ENCODE measurements at regions not wholly inside any gene's neighbourhood (a gene's known extent, or its start where the extent isn't known, plus 50 kb on each side); places are given as distances from the start of the nearest gene placed in this dataset.

DNA sequence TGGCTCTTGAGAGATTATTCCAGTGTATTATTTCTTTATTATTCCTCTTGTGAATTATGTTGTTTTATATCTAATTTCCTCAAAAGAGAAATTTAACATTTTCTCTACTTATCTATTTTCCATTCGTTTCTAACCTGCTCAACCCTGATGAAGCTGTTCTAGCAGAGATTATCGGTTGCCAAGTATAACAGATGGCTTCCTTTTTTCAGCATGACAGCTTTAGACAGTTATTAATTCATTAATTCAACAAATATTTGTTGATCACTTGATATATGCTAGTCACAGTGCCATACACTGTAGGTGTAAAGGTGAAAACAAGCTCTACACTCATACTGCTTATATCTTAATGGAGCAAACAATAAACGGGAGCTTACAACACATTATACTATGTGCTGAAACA is 137.9 kb upstream of the UBE2E3 start:
- TF ChIP-seq CTCF (IDR thresholded peaks at IDR 0.05) (no peak), POLR2A (IDR thresholded peaks at IDR 0.05) (no peak)

All from lower leg skin (tissue), 3 donors.